DMS153 (cell line): ENCODE measurements at regions not wholly inside any gene's neighbourhood (a gene's known extent, or its start where the extent isn't known, plus 50 kb on each side); places are given as distances from the start of the nearest gene placed in this dataset.
"Not testable (repeated sequence)": the region's sequence is repeated elsewhere in the genome, so short reads cannot be mapped to it uniquely, and the experiment has no call there.

Source experiments
- DNase-seq: peaks from one replicate; lab custom pipeline; 2025; lab: John Stamatoyannopoulos, UW

DNA sequence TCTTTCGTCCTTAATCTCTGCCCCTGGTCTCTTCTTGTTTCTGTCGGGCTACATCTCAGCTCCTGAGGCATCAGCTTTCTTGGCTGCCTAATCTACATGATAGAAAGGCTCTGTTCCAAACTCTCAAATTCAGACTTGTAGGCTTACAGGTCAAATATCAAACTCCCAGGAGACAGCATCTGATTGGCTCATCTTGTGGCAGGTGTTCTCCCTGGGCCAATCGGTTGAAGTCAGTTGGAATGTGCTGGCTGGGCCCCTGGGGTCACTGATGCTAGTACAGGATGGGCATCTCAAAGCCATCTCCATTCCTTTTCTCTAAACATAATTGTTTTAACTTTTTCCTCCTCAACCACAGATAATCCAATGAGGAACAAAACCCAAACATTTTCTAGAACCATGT is 198.7 kb downstream of the CNTN3 start:
- DNase-seq = no peak

DNA sequence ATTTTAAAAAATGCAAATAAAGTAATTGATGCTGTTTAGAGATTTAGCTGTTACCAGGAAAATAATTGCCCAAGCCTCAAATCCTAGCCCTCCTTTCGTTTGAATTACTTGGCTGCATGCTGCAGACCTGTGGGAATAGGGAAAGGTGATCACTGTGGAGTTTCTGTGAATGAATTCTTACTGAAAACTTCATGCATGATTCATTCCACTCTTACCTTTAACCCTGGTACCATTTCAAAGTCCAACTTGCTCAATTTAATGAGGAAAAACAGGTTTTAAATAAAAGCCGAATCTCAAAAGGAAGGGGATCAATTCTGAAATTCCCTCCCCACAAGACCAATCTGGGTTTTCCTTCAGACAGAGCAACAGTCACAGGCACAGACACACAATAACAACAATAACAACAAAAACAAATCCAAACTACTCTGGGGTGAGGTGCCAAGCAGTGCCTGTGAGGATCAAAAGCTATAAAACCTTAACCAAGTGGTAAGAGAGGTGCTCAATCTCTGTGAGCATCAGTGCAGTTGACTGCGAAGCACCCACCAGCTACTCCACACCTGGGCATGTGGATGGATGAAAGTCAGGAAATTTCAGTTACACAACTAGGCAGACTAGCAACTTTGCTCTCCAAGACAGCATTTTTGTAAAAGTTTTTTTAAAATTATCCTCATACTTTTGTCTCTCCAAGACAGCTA is 200.8 kb downstream of the CNTN3 start:
- no peak for DNase-seq

DNA sequence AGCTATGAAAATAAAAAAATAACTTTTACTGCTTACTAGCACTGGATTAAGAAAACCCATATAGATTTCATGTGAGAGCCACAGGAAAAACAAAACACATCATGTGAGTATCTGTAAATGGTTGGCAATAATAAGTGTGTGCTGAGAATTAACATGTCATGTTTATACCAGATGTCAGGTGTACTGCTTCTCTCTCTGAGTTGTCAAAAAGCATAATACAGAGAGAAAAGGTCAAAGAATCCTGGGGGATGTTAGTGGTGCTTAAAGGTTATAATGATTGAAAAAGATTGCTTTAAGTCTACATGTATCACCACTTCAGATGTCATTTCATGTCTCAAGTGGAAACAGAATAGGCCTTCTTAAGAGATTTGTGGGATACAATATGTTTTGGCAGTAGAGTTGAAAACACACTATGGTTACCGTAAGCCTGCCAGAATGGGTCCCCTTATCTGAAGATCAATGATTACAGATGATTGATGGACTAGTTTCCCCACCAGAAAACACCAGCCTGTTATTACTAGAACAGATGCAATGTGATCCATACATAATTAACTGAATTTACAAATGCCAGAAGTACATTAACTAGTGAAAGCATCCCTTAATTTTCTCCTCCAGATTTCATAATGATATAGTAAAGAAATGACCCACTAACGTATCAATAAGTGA is 204.1 kb downstream of the CNTN3 start:
- no peak for DNase-seq

DNA sequence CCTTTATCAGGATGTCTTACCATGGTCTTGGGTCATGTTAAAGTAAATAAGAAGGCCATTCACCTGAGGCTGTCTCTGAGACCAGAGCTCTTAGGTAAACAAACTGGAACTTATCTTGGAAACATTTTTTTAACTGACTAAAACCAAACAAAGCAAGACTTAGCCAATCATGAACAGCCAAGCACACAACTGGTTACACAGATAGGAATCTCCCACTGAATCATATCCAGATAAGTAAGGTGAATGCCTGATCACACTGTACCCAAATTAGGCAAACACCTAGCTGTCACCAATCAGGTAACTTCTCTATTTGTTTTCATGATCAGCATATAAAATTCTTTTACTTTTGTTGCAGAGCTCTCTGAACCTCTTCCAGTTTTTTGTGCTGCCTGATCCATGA is 205.4 kb downstream of the CNTN3 start:
- no peak for DNase-seq

DNA sequence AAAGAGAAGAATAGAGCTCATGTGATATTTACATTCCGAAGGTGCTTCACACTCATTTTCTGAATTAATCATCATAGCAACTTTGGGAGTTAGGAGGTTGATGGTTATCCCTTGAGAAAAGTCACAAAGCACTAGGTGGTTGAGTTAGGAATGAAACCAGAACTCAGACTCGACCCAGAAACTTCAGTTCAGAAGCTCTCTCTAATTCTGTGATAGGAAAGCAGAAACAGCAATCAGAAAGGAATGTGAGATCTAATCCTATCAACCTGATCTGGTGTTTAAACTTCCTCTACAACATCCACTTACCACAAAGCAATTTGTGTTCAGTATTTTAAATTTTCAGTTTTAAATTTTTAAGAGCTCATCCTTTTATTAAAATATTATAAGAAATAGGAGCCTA is 211.2 kb downstream of the CNTN3 start:
- no peak for DNase-seq

DNA sequence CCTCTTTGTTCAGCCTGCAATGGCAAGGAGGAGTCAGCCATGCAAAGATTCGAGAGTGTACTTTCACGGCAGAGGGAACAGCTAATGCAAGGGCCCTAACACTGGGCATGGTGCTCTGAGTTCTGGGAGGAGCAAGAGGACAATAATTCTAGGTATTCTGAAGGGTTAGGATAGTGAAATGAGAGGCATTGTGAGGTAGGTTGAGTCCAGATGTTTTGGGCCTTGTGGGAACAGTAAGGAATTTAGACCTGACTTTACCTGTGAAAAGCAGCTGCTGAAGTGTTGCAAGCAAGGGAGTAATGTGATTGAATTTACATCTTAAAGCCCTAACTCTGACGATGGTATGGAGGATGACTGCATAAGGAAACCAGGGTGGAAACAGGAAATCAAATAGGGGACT is 211.6 kb downstream of the CNTN3 start:
- no peak for DNase-seq

DNA sequence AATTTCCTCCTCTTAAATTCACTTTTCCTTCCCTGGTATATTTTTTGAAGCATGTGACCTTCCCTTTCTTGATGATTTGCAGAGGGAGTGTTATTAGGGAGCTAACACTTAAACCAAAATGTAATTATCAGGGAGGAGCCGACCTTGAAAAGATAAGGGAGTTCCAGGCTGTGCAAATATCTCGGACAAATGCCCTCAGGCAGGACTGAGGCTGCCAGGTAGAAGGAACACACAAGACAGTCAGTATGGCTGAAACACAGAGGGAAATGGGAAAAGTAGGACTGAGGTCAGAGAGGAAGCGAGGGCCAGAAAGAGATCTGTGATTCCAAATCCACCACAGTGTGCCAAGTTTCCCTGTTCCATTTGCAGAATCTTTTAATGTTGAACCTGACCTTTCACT is 221.0 kb downstream of the CNTN3 start:
- no peak for DNase-seq

DNA sequence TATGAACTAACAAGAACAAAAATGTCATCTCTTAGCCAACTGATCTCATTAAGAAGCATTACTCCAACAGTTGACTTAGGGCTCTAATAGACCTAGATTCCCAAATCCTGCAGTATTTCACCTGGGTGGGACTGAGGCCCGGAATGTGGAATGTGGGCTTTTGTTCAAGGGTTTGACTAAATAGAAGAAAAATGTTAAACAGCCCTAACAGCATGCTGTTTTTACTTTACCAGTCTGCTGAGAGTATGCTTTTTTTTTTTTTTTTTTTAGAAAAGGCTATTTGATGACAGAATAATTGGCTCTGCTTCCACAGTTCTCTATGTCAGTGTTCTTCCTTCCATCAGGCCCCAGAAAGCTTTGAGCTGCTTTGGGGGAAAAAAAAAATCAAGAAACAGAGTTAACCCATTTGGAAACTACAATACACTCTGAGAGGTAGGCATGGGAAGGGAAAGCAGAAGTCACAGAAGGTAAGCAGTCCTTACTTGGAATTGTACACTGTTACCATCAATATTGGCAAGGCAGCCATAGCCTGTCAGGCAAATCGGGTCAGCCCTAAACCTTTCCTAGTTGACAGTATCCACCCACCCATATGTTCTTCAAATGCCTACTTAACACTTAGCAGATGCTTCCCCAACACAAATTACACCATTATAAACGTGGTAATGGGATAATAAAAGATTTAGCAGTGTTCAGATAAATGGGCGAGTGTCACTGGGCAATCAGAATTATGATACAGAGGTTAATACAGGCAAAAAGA is 224.2 kb downstream of the CNTN3 start:
- DNase-seq = no peak

DNA sequence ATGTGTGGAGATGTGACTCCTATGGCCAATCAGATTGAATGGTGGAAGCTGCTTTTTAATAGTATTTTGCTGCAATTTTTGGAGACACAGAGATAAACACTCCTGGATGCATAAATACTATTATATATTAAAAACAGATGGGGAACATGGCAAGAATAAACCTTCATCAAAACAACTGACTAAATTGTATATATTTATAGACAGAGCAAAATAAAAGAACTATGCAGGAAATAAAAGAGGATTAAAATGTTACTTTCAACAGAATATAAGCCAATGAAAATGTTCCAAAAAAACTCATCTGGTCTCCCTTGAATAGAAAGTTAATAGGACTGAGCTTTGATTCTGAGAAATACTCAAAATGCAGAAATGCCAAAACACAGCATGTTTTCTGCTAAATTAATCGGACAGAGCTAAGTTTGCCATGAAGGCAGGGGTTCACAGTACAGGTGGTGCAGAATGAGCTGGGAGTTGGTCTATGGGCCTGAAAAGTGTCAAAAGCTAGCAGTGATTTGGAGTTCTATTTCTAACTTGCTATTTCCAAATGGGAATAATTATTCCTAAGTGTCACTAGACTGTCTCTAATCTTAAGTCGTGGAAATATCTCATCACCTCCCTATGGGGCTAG is 227.2 kb downstream of the CNTN3 start:
- DNase-seq = no peak

DNA sequence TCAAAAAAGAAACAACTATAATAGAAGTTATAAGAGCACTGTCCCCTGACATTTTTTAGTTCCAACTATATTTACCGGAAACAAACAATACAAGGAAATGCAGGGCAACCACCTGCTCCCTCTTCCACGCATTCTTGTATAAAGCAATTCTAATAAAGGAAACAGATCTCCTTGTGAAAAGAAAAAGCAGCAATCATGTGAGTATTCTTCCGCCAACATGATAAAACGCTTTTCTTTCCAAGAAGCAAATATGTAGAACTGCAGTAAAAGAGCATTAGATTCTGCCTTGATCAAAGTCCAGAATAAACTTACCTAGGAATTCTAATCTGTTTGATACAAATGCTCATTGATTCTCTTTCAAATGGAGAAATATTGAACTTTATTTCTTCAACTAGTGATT is 230.3 kb downstream of the CNTN3 start:
- DNase-seq = no peak

DNA sequence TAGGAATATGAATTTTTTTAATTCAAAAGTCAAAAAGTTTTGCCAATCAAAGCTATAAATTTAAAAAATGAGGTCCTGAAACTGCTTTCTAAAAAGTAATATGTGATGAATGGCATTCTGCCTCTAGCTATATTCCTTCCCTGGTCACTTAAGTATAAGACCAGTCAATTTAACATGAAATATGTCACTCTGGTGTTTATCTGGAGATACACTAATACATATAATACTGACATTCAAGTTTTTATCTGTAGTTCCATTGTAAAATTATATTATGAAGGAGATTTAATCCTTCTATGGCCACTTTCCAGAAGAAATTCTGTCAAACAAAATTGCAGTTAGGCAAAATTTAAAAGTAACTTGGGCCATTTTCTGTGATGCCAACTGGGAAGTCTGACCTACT is 236.8 kb downstream of the CNTN3 start:
- DNase-seq = no peak

DNA sequence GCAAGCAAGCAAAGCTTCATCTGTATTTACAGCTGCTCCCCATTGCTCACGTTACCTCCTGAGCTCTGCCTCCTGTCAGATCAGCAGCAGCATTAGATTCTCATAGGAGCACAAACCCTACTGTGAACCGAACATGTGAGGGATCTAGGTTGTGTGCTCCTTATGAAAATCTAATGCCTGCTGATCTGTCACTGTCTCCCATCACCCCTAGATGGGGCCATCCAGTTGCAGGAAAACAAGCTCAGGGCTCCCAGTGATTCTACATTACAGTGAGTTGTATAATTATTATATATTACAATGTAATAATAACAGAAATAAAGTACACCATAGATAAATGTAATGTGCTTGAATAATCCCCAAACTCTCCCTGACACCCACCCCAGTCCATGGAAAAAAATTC is 238.1 kb downstream of the CNTN3 start:
- DNase-seq = not testable (repeated sequence)

DNA sequence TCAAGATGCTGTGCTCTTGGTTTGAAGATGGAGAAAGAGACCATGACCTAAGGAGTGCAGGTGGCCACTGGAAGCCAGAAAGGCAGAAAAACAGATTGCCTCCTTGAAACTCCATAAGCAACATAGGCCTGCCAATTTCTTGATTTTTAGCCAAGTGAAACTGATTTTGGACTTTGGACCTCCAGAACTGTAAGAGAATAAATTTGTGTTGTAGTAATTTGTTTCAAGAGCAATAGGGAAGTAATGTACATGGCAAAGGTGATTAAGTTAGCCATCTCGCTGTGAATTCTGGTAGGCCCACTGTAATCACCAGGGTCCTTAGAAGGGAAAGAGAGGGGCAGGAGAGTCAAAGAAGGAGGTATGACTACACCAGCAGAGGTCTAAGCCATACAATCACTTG is 238.8 kb downstream of the CNTN3 start:
- no peak for DNase-seq

DNA sequence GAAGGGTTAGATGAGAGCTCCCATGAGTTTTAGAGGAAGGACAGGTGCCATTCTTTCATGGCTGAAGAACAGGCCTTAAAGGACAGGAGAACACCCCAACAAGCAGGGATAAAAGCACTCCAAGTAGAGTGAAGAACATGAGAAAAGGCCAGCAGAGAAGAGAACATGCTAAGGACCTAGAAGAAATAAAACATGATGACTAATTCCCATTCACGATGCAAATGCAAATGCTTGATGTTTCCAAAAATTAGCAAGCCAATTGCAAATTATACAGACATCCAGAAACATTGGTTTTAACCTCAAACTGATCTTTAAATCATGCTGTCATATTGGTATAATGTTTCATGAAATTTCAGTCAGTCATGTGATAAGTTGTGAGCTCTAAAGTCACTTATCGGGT is 241.7 kb downstream of the CNTN3 start:
- DNase-seq = no peak

DNA sequence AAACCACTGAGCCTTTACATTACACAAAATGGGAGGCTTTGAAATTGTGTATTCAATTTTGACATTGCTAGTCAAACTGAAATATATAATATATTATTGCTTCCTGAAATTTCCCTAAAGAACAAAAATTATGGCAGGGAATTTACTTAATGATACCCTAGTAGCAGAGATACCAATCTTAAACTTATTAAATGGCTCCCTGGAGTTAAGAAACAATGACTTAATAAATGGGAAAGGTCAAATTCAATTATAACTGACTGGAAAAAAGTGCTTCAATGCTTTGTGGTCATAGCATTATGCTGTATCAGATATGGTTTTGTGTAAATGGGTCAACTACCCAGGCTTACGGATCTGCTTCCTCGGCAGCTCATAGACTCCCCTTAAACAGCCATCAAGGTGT is 244.1 kb downstream of the CNTN3 start:
- DNase-seq = no peak

DNA sequence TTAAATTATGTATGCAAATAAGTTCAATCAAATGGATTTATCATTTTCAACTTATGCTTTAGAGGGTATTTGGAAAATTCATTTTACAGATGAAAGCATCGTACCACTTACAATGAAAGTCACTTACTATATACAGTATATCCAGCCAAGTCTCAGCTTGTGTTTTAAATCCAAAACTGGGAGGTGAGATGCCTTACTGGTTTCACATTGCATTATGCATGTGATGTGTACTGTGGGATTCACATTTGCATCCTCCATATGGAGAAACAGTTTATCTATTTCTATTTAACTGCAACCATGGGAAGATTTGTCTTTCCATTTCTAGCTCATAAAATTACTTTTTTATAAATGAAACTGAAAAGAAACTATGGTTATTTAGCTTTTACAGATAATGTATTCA is 248.1 kb downstream of the CNTN3 start:
- no peak for DNase-seq

DNA sequence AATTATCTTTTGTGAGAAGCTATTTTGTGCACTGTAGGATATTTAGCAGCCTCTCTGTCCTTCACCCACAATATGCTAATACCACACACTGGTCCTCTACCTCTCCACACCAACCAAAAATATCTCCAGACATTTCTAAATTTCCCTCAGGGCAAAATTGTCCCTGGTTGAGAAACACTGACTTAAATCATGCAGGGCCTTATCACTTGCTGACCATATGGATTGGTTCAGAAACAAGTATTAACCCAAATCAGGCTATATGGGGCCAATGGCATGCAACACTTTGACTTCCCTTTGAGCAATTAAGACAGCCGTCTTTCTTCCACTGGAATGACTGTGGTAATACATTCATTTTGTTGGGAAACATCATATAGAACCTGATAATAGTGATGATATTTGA is 251.1 kb downstream of the CNTN3 start:
- no peak for DNase-seq

DNA sequence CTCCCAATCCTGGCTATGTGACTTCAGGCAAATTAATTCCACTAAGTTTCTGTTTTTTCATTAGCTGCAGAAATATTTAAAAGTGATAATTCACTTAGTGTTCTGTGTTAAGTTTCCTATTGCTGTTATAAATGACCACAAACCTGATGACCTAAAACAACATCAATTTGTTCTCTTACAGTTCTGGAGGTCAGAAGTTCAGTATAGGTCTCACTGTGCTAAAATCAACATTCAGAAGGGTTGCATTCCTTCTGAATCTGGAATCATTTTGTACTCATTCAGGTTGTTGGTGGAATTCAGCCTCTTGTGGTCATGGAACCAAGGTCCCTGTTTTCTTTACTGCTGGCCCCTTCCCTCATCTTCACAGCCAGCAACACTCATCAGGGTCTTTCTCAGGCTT is 254.1 kb downstream of the CNTN3 start:
- DNase-seq = no peak

DNA sequence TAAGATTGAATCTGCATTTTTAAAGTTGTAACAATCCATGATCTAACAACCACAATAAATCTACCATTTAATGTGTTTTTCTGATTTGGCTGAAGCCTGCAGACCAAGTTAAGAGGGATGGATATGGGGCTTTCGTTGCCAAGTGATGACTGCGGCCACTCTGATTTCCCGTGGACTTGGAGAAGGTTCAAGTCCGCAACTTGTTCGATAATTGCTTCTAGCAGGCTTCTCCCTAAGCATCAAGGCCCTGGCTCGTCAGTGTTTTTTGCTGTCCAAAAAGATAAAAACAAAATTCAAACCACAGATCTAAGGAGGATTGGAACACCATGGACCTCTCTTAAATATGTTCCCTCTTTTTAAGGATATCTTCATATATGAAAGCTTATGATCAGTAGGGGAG is 256.6 kb downstream of the CNTN3 start:
- DNase-seq = no peak

DNA sequence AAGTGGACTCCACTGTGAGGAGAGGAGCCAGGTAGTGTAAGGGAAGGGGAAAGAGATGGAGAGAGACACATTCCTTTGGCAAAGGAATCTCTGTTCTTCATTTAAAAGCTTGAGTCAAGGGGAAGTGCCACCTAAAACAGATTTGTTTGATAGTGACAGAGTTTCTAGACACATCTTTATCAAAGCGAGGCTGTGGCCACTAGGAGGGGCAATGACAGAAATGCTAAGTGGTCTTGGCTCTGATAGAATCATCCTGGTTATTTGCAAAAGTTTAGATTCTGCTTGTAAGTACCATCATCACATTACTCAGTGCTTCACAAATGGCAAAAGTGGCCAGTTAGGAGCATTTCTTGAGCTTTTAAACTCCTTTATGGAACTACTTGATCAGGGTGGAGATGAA is 261.4 kb downstream of the CNTN3 start:
- no peak for DNase-seq

DNA sequence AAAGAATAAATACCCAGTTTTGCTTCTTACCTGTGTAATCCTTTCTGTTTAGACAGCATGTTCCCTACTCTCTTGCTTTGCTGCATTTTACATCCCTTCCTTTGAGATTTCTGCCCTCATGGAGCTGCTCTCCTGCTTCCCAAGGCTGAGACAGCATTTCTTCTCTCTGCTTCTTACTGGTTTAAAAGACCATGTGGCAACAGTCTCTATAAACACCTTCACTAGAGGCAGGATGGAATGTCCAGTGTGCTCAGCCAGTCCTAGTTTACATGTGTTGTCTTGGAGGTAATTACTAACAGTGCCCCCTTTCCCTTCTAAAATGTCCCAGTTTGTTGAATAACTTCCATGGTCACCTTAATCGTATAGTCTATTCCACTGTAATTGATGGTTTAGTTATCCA is 262.3 kb downstream of the CNTN3 start:
- no peak for DNase-seq

DNA sequence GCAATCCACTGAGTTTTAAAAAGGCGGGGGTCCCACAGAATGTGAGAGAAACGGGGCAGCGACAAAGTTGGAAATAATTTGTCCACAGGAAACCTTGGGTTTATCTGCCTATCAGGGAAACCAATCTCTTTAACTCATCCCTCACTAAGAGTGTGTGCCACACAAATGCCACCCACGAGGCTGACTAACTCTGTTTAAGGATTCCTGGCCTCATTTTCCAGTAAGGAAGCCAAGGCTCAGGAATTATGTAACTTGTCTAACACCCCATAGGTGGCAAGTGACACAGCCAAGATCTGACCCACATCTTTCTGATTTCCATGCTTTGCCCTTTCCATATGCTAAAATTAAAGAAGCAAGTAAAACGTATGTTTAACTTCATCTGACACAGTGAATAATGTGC is 263.2 kb downstream of the CNTN3 start:
- DNase-seq = no peak

DNA sequence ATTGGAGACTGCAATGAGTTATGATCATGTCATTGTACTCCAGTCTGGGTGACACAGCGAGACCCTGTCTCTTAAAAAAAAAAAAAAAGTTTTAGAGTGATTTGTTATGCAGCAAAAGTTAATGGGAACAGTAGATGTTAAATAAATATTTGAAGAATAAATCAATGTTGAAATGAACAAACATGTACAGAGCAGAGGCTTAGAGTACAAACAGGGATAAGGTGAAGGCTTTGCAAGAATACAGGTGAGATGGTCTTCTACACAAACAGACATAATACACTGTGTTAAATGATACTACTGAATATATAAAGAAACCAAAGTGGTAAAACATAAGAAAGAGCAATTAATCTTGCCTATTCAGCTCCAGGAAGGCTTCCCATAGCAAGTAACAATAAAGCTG is 265.4 kb downstream of the CNTN3 start:
- DNase-seq = no peak
